GM18868 (cell line): ENCODE measurements at regions not wholly inside any gene's neighbourhood (a gene's known extent, or its start where the extent isn't known, plus 50 kb on each side); places are given as distances from the start of the nearest gene placed in this dataset.

Experiments
- ATAC-seq: cut with Tn5 transposase; IDR thresholded peaks from one replicate; pipeline ENCODE4 v1.9.1; 2021; ENCODE audit warnings: mild to moderate bottlenecking, moderate library complexity; ENCODE audit not compliant: unreplicated experiment

- ATAC-seq: no peak
Measured at GRCh38 chr13:57438072-57438471, 193.5 kb upstream of the PCDH17 start.

GRCh38 chr13:57443494-57443893 is 188.1 kb upstream of the PCDH17 start:
- ATAC-seq: no peak

DNA sequence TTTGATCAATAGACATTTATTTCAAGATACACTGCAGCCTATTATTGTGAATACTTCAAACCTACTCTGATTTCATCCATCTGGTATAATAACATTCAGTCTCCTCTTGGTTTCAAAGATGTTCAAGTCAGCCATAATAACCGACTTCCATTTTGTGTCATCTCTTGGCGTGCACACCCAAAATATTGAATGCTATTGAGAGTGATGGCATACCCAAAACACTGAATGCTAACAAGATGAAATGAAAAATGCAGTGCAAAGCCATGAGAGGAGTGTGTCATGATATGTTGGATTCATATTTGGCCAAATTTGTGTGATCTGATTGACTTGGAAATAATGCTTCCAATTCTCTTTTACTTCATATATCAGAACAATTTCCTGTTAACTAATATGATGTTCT is 181.2 kb upstream of the PCDH17 start:
- no peak for ATAC-seq

- no peak for ATAC-seq
Measured at GRCh38 chr13:57452228-57452627, 179.3 kb upstream of the PCDH17 start.

DNA sequence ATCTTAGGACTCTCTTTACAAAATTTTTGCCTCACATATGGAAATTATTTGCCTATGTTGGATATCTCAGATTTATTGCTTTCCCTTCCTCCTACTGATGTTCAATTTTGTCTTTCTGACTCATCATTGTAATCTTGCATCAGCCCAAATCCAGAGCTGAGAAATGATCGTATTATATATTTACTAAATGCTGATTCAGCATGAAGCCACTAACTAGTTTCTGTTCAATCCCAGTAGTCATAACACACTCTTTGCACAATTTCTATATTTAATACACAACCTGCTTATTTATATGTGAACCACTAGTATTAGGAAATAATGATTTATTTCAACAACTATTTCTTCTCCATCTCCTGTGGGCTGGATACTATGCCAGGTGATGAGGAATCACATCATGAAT is 161.1 kb upstream of the PCDH17 start:
- ATAC-seq: no peak

GRCh38 chr13:57491318-57491717 is 140.2 kb upstream of the PCDH17 start:
- ATAC-seq: no peak

- ATAC-seq: no peak
Measured at GRCh38 chr13:57507752-57508463, 123.6 kb upstream of the PCDH17 start.

GRCh38 chr13:57511603-57512002 is 119.9 kb upstream of the PCDH17 start:
- no peak for ATAC-seq

DNA sequence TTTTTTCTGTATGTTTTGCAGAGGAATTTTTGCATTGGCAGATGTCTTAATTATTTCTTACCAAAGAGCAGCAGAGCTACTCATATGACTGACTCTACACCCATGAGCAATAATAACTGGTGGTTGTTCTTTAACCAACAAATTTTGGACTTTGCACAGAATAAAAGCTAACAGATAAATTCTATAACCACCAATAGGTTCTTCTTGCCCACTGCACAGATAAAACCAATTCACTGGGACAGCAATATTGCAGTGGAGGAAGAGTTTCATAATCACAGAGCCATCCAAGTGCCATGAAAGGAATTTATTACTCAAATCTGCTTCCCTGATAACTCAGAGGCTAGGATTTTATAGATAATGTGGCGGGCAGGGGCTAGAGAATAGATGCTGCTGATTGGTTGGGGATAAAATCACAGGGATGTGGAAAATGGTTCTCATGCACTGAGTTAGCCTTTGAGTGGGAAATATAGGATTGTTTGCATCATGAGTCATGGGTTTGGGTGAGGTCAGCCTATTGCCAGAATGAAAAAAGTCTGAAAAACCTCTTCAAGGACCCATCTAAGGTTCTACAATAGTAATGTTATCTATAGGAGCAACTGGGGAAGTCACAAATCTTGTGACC is 104.3 kb upstream of the PCDH17 start:
- ATAC-seq: no peak

GRCh38 chr13:57531256-57531655 is 100.3 kb upstream of the PCDH17 start:
- ATAC-seq: no peak

DNA sequence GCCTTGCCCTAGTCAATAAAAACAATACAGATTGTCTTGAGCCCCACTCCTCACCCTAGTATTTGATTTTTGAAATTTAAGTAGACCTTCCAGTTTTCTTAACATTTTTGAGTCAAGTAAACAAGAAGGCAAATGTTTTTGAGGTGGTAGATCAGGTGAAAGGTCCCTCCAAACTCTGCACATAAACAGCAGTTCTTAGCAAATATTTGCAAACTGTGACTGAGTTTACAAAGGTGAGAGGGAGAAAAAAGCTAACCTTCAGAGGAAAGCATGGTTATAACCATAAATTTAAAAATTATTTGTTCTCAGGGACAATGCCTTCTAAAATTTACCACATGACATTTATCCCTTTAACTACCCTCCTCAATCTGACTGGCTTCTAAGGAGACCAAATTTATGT is 84.6 kb upstream of the PCDH17 start:
- no peak for ATAC-seq

GRCh38 chr13:57552437-57552836 is 79.1 kb upstream of the PCDH17 start:
- no peak for ATAC-seq

GRCh38 chr13:57553932-57554331 is 77.6 kb upstream of the PCDH17 start:
- ATAC-seq: no peak

GRCh38 chr13:57558051-57558467 is 73.5 kb upstream of the PCDH17 start:
- peak; percentile 86 for ATAC-seq

DNA sequence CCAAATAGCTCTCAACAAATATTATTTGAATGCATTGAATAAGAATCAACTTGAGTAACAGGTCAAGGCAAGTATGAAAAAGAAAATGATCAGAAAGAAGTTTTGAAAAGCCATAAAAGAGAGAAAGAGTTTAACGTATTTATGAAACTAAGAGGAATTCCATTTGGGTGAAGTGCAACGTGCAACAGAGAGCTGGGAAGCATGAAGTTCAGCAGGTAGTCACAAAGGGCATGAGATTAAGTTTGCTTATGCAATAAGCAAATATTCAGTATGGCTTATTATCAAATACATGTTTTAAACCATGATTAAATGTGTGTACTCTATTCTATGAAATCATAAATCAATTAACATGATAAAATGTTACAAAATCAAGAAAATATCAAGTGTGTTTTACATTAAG is 62.7 kb upstream of the PCDH17 start:
- no peak for ATAC-seq

DNA sequence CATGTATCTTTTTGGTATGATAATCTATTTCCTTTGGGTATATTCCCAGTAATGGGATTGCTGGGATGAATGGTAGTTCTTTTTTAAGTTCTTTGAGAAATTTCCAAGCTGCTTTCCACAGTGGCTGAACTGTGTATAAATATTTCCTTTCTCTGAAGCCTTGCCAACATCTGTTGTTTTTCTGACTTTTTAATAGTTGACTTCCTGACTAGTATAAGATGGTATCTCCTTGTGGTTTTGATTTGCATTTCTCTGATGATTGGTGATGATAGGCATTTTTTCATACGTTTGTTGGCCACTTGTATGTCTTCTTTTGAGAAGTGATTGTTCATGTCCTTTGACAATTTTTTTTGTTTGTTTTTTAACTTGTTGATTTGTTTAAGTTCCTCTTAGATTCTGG is 61.6 kb upstream of the PCDH17 start:
- no peak for ATAC-seq
